A549 (cell line): ENCODE measurements at regions not wholly inside any gene's neighbourhood (a gene's known extent, or its start where the extent isn't known, plus 50 kb on each side); places are given as distances from the start of the nearest gene placed in this dataset.
"Not testable (repeated sequence)": the region's sequence is repeated elsewhere in the genome, so short reads cannot be mapped to it uniquely, and the experiment has no call there.

Source experiments
- ATAC-seq, 2 experiments: fragments of 200-7000 bp in 1 of 2; fragments of >200 bp in 1 of 2; cut with Nextera tagmentation in 1 of 2; cut with Tn5 transposase in 1 of 2; 3 replicates each; pipeline versions ENCODE4 v1.8.0 to v1.9.1; 2018 to 2020; ENCODE audit warnings: mild to moderate bottlenecking in 1 of 2, moderate library complexity in 1 of 2
- CTCF ChIA-PET: fragments of 300-600 bp; sonication (Branson Sonifier 250); formaldehyde crosslinking; extraction: SDS; loops from one replicate; lab custom pipeline; 2021; ENCODE audit warnings: antibody characterized with exemption, inconsistent platforms; lab: Yijun Ruan, JAX
- POLR2A ChIA-PET: fragments of 350-600 bp; formaldehyde crosslinking; extraction: SDS; loops from one replicate; lab custom pipeline; 2021; ENCODE audit warnings: antibody characterized with exemption, inconsistent platforms; lab: Yijun Ruan, JAX
- DNase-seq, 2 experiments: peaks; one replicate each; pipeline versions ENCODE4 v3.0.0 to v3.0.0-alpha.2; 2011 to 2016; ENCODE audit warnings: low read depth in 1 of 2, low spot score in 1 of 2
- FAIRE-seq: peaks from 2 replicates; lab custom pipeline; 2011; peaks lifted over from hg19 to GRCh38; lab: Jason Lieb, UNC
- H3K27ac ChIP-seq, 2 experiments: fragments of >200 bp; sonication (Bioruptor Twin); formaldehyde crosslinking; 3 replicates each; pipeline ENCODE4 v1.5.1; 2016 to 2017
- H3K4me1 ChIP-seq: fragments of >200 bp; sonication (Bioruptor Twin); formaldehyde crosslinking; 3 replicates; pipeline ENCODE4 v1.6.1; 2016
- H3K4me2 ChIP-seq: fragments of >200 bp; sonication (Bioruptor Twin); formaldehyde crosslinking; 3 replicates; pipeline ENCODE4 v1.6.1; 2016
- H3K4me3 ChIP-seq: fragments of >200 bp; sonication (Bioruptor Twin); formaldehyde crosslinking; 3 replicates; pipeline ENCODE4 v1.5.1; 2016
- H3K9me3 ChIP-seq: fragments of >200 bp; sonication (Bioruptor Twin); formaldehyde crosslinking; 3 replicates; pipeline ENCODE4 v1.6.1; 2016
- BHLHE40 ChIP-seq: IDR thresholded peaks from 2 replicates; pipeline ENCODE4 v1.6.1; 2012; ENCODE audit warnings: low read depth, low read length, inconsistent platforms
- CBX2 ChIP-seq: fragments of 200-600 bp; sonication (generic); IDR thresholded peaks from 2 replicates; pipeline ENCODE4 v1.6.1; 2016; ENCODE audit warnings: low read depth, mild to moderate bottlenecking, borderline replicate concordance
- CEBPB ChIP-seq, 2 experiments: fragments of >200 bp in 1 of 2; sonication (Bioruptor Twin) in 1 of 2; formaldehyde crosslinking in 1 of 2; IDR thresholded peaks; 2 replicates each; pipeline ENCODE4 v1.6.1; 2012 to 2016
- EHMT2 ChIP-seq: fragments of 200-600 bp; sonication (generic); IDR thresholded peaks from 2 replicates; pipeline ENCODE4 v1.6.1; 2016; ENCODE audit warnings: antibody characterized with exemption, low read depth, mild to moderate bottlenecking, moderate library complexity
- ELK1 ChIP-seq: fragments of 150-350 bp; IDR thresholded peaks from 2 replicates; pipeline ENCODE4 v1.6.1; 2014; ENCODE audit warnings: low read depth, mild to moderate bottlenecking, low read length
- FOSL2 ChIP-seq, 2 experiments: fragments of 450-650 bp in 1 of 2; fragments of >200 bp in 1 of 2; sonication (Bioruptor Twin) in 1 of 2; formaldehyde crosslinking; IDR thresholded peaks; 2 replicates each; pipeline versions ENCODE4 v1.5.0 to v1.6.1; 2016 to 2020; ENCODE audit warnings: mild to moderate bottlenecking in 1 of 2, moderate library complexity in 1 of 2
- FOXS1 ChIP-seq: fragments of 250-450 bp; sonication (Bioruptor Pico); IDR thresholded peaks from 2 replicates; pipeline ENCODE4 v1.5.0; 2020; ENCODE audit warnings: mild to moderate bottlenecking, moderate library complexity
- HDAC2 ChIP-seq: fragments of 200-600 bp; sonication (generic); IDR thresholded peaks from 2 replicates; pipeline ENCODE4 v1.6.1; 2016
- HEYL ChIP-seq: fragments of 250-450 bp; sonication (Bioruptor Pico); IDR thresholded peaks from 2 replicates; pipeline ENCODE4 v1.8.0; 2021; ENCODE audit warnings: mild to moderate bottlenecking, moderate library complexity
- HOXA7 ChIP-seq: fragments of 250-450 bp; sonication (Bioruptor Pico); IDR thresholded peaks from 2 replicates; pipeline ENCODE4 v1.5.0; 2020; ENCODE audit warnings: mild to moderate bottlenecking, moderate library complexity
- MAX ChIP-seq: IDR thresholded peaks from 2 replicates; pipeline ENCODE4 v1.6.1; 2012
- NFE2L2 ChIP-seq: fragments of 150-350 bp; conservative IDR thresholded peaks from 2 replicates; pipeline ENCODE4 v1.6.1; 2014; ENCODE audit warnings: low read length
- NPAS2 ChIP-seq: fragments of 250-450 bp; sonication (Bioruptor Pico); IDR thresholded peaks from 2 replicates; pipeline ENCODE4 v1.8.0; 2022; ENCODE audit warnings: mild to moderate bottlenecking, moderate library complexity, borderline replicate concordance
- NR3C1 ChIP-seq: fragments of >200 bp; sonication (Bioruptor Twin); formaldehyde crosslinking; IDR thresholded peaks from 3 replicates; pipeline ENCODE4 v1.6.1; 2017
- POLR2AphosphoS2 ChIP-seq: conservative IDR thresholded peaks from 2 replicates; pipeline ENCODE4 v1.6.1; 2012; ENCODE audit warnings: low read length, improper control_type of control experiment, inconsistent platforms
- RCOR1 ChIP-seq: fragments of 150-350 bp; IDR thresholded peaks from 2 replicates; pipeline ENCODE4 v1.6.1; 2014; ENCODE audit warnings: antibody characterized with exemption, low read length, low read depth
- REST ChIP-seq: fragments of 200-600 bp; sonication (generic); IDR thresholded peaks from 2 replicates; pipeline ENCODE4 v1.6.1; 2016; ENCODE audit warnings: antibody characterized with exemption, mild to moderate bottlenecking, moderate library complexity
- RFX5 ChIP-seq: fragments of 450-650 bp; IDR thresholded peaks from 2 replicates; pipeline ENCODE4 v1.7.1; 2014; ENCODE audit warnings: antibody characterized with exemption, mild to moderate bottlenecking, moderate library complexity
- TFCP2L1 ChIP-seq: fragments of 250-450 bp; sonication (Bioruptor Pico); IDR thresholded peaks from 2 replicates; pipeline ENCODE4 v1.5.0; 2021; ENCODE audit warnings: mild to moderate bottlenecking
- TP53 ChIP-seq: fragments of 250-450 bp; sonication (Bioruptor Pico); IDR thresholded peaks from 2 replicates; pipeline ENCODE4 v1.5.0; 2021; ENCODE audit warnings: mild to moderate bottlenecking, moderate library complexity
- USF2 ChIP-seq: fragments of 450-650 bp; IDR thresholded peaks from 2 replicates; pipeline ENCODE4 v1.6.1; 2014; ENCODE audit warnings: antibody characterized with exemption
- ZNF302 ChIP-seq: fragments of 250-450 bp; sonication (Bioruptor Pico); IDR thresholded peaks from 2 replicates; pipeline ENCODE4 v1.9.0; 2021; ENCODE audit warnings: inconsistent platforms, mild to moderate bottlenecking, moderate library complexity
- ZSCAN20 ChIP-seq: fragments of 250-450 bp; sonication (Bioruptor Pico); IDR thresholded peaks from 2 replicates; pipeline ENCODE4 v1.8.0; 2022; ENCODE audit warnings: mild to moderate bottlenecking, moderate library complexity
- WGBS: methylation state at CpG from one replicate; pipeline ENCODE4 v1.1.6; 2017; ENCODE audit errors: missing lambda C conversion rate; 5-methylcytosine and 5-hydroxymethylcytosine counted together
- TF ChIP-seq, protein P1 (sequence below): IDR thresholded peaks from 2 replicates; pipeline ENCODE4 v1.6.1; 2012; ENCODE audit warnings: low read depth, borderline replicate concordance
- TF ChIP-seq, protein P2 (sequence below): fragments of >200 bp; sonication (Bioruptor Twin); formaldehyde crosslinking; IDR thresholded peaks from 2 replicates; pipeline ENCODE4 v1.6.1; 2016

DNA sequence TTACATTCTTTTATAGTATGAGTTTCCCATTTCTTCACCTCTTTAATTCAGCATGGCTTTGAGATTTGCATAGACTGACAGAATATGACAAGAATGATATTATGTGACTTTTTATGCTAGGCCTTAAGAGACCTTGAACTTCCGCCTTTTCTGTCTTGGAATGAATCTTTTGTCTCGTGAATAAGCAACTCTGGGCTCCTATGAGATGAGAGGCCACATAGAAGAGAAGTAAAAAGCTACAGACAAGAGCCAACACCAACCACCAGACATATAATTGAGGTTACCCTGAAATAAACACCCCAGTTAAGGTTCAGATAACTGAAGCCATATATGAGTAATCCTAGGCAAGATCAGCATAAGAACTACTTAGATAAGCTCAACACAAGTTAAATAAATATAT, 600.8 kb downstream of the MEI4 start:
- Histone ChIP-seq H3K4me2 (no peak overlapping the region), H3K9me3 (no peaks in the 10 kb centered on the region), H3K4me1 (no peaks in the 10 kb centered on the region), H3K4me3 (no peak overlapping the region), H3K27ac (no peak overlapping the region)
- DNase-seq (no peak), ATAC-seq (no peak), FAIRE-seq (no peak)
- 19% methylated on average over 2 of the region's 2 CpGs for WGBS
- no peak for TF ChIP-seq TFCP2L1
- TF ChIP-seq MAX, result no peak
- no peak for TF ChIP-seq ZNF302 (CRISPR knock-in tag)
- TF ChIP-seq CBX2, result no peak
- TF ChIP-seq, protein P1, sequence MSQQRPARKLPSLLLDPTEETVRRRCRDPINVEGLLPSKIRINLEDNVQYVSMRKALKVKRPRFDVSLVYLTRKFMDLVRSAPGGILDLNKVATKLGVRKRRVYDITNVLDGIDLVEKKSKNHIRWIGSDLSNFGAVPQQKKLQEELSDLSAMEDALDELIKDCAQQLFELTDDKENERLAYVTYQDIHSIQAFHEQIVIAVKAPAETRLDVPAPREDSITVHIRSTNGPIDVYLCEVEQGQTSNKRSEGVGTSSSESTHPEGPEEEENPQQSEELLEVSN, result no peak
- TF ChIP-seq NPAS2 (CRISPR knock-in tag), result no peak
- no peak for TF ChIP-seq REST
- TF ChIP-seq RFX5, result no peak
- TF ChIP-seq, protein P2, sequence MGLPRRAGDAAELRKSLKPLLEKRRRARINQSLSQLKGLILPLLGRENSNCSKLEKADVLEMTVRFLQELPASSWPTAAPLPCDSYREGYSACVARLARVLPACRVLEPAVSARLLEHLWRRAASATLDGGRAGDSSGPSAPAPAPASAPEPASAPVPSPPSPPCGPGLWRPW, result no peak
- no peak for TF ChIP-seq HOXA7 (CRISPR knock-in tag)
- no peak for TF ChIP-seq ELK1
- TF ChIP-seq FOSL2 (IDR thresholded peaks at IDR 0.05), result no peak
- TF ChIP-seq FOSL2 (CRISPR knock-in tag; IDR thresholded peaks at IDR 0.05), result no peak
- no peak for TF ChIP-seq POLR2AphosphoS2
- TF ChIP-seq FOXS1, result no peak
- no peak for TF ChIP-seq ZSCAN20 (CRISPR knock-in tag)
- TF ChIP-seq EHMT2, result no peak
- no peak for TF ChIP-seq TP53 (CRISPR knock-in tag)
- no peak for TF ChIP-seq CEBPB (IDR thresholded peaks at IDR 0.05)
- CTCF ChIA-PET, result no interaction called here
- POLR2A ChIA-PET, result no interaction called here

DNA sequence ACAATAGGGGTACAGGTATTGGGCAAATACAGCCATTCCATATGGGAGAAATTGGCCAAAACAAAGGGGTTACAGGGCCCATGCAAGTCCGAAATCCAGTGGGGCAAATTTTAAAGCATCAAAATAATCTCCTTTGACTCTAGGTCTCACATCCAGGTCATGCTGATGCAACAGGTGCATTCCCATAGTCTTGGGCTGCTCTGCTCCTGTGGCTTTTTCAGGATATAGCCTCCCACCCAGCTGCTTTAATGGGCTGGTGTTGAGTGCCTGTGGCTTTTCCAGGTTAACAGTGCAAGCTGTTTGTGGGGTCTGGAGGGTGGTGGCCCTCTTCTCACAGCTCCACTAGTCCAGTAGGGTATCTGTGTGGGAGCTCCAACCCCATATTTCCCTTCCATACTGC, 607.1 kb downstream of the MEI4 start:
- H3K27ac ChIP-seq, result no peak overlapping the region
- CTCF ChIA-PET, result no interaction called here
- no peak overlapping the region for H3K4me3 ChIP-seq
- 13% methylated on average over 1 of the region's 1 CpG for WGBS
- DNase-seq (no peak), FAIRE-seq (no peak), ATAC-seq (no peak)
- no peaks in the 10 kb centered on the region for H3K9me3 ChIP-seq
- TF ChIP-seq USF2, result no peak
- TF ChIP-seq RCOR1, result no peak
- TF ChIP-seq HDAC2, result no peak
- no peak for TF ChIP-seq NFE2L2
- no peak for TF ChIP-seq TFCP2L1
- TF ChIP-seq BHLHE40, result no peak
- TF ChIP-seq HEYL (CRISPR knock-in tag), result no peak
- TF ChIP-seq NR3C1, result no peak
- H3K4me2 ChIP-seq, result no peak overlapping the region
- no peaks in the 10 kb centered on the region for H3K4me1 ChIP-seq
- POLR2A ChIA-PET, result no interaction called here

DNA sequence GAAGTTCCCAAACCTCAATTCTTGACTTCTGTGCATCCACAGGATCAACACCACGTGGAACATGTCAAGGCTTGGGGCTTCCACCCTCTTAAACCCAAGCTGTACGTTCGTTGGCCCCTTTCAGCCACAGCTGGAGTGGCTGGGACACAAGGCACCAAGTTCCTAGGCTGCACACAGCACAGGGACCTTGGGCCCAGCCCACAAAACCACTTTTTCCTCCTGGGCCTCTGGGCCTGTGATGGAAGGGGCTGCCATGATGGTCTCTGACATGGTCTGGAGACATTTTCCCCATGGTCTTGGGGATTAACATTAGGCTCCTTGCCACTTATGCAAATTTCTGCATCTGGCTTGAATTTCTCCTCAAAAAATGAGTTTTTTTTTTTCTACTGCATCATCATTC, 606.9 kb upstream of the IRAK1BP1 start:
- H3K9me3 ChIP-seq, FAIRE-seq, POLR2A ChIA-PET, H3K4me3 ChIP-seq, CTCF ChIA-PET, H3K27ac ChIP-seq, DNase-seq, H3K4me2 ChIP-seq, ATAC-seq, H3K4me1 ChIP-seq: not testable (repeated sequence)
- 0% methylated on average over 3 of the region's 3 CpGs for WGBS
